HG03460 (cell line): ENCODE measurements at regions not wholly inside any gene's neighbourhood (a gene's known extent, or its start where the extent isn't known, plus 50 kb on each side); places are given as distances from the start of the nearest gene placed in this dataset.
"Not testable (repeated sequence)": the region's sequence is repeated elsewhere in the genome, so short reads cannot be mapped to it uniquely, and the experiment has no call there.

Experiments
- ATAC-seq: cut with Tn5 transposase; IDR thresholded peaks from one replicate; pipeline ENCODE4 v1.9.1; 2021; ENCODE audit not compliant: unreplicated experiment

- ATAC-seq, result no peak
Measured at GRCh38 chrX:97850911-97851310, 967.2 kb downstream of the RPA4 start.

- ATAC-seq, result no peak
Measured at GRCh38 chrX:97854086-97854485, 970.4 kb downstream of the RPA4 start.

DNA sequence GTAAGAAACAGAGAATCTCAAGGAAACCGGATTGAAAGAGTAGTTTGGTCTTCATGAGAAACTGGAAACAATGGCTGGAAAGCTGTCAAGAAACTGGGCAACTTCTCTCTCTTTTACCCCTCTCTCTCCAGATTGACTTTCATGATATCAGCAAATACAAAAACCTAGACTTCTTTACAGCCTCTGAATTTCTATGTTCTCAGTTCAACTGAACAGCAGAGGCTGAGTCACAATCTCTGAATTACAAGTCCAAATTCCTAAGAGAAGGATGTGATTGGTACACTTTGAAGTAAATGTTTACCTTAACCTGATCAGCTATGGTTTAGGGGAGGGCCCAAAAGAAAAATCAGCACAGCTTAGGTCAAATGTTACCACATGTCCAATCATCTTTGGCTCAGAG lies 974.9 kb downstream of the RPA4 start:
- no peak for ATAC-seq

- no peak for ATAC-seq
Measured at GRCh38 chrX:97860226-97860625, 976.5 kb downstream of the RPA4 start.

GRCh38 chrX:97863261-97863660 lies 979.6 kb downstream of the RPA4 start:
- ATAC-seq, result no peak

GRCh38 chrX:97867266-97867665 lies 983.6 kb downstream of the RPA4 start:
- no peak for ATAC-seq

- no peak for ATAC-seq
Measured at GRCh38 chrX:97876697-97877407, 993.1 kb downstream of the RPA4 start.

GRCh38 chrX:97882306-97882705 lies 998.6 kb downstream of the RPA4 start:
- ATAC-seq, result no peak

- ATAC-seq, result no peak
Measured at GRCh38 chrX:97895751-97896150, 1012.0 kb downstream of the RPA4 start.

DNA sequence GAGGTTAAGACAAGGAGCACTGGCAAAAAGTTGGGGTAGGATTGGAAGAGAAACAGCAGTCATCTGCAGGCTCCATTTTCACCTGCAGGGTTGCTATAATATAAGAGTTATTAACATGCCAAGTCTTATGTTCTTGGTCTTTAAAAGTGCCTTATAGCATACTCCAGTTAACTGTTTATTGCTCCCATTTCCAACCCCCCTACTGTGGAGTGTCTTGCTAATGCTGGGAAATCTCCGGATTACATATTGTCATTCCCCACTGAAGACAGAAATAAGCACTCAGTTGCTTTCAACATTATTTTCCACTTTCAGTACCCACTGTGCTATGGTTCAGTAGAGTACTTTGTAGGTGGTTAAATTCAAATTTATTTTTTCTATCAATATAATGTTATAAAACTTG lies 1014.3 kb downstream of the RPA4 start:
- ATAC-seq, result no peak

DNA sequence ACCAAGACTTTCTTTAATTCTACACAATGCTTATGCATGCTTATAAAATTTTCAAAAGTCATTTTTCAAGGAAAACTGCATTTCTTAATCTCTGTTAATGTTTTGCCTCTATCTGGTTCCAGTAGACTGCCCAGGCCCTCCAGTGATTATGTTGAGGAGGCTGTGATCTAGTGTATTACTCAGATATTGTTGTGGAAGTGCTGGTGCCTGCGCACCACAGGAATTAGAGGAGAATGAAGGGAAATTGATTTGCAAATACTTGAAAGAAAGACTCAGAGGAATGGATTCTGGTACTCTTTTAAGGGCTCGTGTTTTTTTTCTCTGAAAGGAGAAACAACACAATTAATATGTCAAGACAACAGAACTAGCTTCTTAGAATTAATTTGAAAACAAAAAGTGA lies 1015.1 kb downstream of the RPA4 start:
- ATAC-seq, result no peak

GRCh38 chrX:97907791-97908190 lies 1024.1 kb downstream of the RPA4 start:
- no peak for ATAC-seq

GRCh38 chrX:97909245-97909644 lies 1025.5 kb downstream of the RPA4 start:
- ATAC-seq, result peak; percentile 94

- ATAC-seq, result not testable (repeated sequence)
Measured at GRCh38 chrX:97915390-97915789, 1031.7 kb downstream of the RPA4 start.

DNA sequence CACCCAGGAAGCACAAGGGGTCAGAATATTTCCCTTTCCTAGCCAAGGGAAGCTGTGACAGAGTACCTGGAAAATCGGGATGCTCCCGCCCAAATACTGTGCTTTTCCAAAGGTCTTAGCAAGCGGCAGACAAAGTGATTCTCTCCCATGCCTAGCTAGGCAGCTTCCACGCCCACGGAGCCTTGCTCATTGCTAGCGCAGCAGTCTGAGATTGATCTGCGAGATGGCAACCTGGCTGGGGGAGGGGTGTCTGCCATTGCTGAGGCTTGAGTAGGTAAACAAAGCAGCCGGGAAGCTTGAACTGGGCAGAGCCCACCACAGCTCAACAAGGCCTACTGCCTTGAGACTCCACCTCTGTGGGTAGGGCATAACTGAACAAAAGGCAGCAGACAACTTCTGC lies 1037.5 kb downstream of the RPA4 start:
- not testable (repeated sequence) for ATAC-seq

DNA sequence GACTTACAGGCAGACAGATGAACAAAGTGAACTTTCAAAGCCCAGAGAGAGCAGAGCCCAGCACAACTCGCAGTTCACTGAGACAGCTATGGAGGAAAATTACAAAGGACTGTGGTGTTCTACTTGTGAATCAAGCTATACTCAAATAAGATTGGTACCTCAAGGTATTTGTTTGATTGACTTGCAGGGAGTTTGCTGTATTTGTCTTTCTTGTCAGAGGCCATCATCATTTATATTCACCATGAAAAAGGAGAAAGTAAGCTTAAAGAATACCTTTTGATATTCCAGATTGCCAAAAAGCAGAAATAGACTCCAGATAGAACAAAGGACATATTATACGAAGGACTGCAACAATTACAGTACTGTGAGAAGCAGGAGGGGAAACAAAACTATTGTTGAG lies 1047.9 kb downstream of the RPA4 start:
- ATAC-seq, result no peak

- ATAC-seq, result no peak
Measured at GRCh38 chrX:97936296-97936695, 1052.6 kb downstream of the RPA4 start.

GRCh38 chrX:97938706-97939105 lies 1055.0 kb downstream of the RPA4 start:
- ATAC-seq, result no peak

GRCh38 chrX:97968376-97969163 lies 1084.9 kb downstream of the RPA4 start:
- ATAC-seq, result no peak

DNA sequence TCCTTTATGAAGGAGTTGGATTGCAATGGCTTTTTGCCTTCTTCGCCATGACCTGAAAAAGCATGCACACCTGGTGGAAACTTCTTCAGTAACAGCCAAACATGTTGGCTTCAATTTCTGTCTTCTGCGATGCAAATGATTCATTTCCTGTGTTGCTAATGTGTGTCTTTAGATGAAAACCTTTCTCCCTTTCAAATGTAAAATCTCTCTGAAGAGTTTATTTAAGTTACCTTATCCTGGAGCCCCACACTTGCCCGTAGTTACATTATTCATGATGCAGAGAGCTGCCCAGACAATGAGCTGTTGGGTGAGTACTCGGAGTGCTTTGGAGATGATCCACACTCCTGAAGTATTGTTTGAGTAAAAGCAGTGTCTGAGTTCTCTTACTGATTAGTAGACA lies 1100.9 kb downstream of the RPA4 start:
- ATAC-seq, result no peak

DNA sequence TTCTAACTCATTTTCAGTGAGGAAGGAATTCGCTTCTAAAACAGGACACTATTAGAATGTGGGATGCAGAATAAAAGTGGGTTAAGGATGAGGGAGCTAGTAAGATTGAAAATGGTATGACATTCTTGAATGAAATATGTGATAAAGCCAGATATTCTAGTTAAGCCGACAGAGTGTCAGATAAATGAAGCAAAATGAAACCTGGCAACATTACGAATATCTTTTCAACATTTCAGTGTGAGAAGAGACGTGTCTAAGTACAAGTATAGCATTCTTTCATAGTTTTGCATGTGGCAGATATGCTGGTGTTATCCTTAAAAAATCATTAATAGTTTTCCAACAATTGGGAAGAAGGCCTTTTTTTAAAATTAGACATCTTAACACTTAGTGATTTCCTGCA lies 1101.4 kb downstream of the RPA4 start:
- ATAC-seq, result no peak

GRCh38 chrX:97987979-97988378 lies 1104.3 kb downstream of the RPA4 start:
- ATAC-seq, result no peak

DNA sequence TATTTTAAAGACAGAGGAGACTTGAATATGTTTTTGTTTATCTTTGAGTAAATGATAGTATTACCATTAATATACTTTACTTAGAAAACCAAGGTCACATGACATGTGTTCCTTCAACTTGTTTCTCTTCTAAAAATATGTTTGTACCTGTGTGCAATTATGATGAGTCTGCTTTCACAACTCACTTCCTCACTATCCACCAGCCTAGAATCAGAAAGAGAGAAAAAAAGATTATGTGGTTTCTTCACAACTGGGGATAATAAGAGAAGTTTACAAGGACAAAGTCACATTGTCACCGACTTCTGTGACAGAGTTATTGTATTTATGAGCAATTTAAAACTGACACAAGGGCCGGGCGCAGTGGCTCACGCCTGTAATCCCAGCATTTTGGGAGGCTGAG lies 1112.1 kb downstream of the RPA4 start:
- no peak for ATAC-seq
